Stomach (tissue), 8 donors: ENCODE measurements at regions not wholly inside any gene's neighbourhood (a gene's known extent, or its start where the extent isn't known, plus 50 kb on each side); places are given as distances from the start of the nearest gene placed in this dataset.
"Not testable (repeated sequence)": the region's sequence is repeated elsewhere in the genome, so short reads cannot be mapped to it uniquely, and the experiment has no call there.

Source experiments
- DNase-seq, 2 donors: peaks; one replicate each; pipeline versions ENCODE4 v3.0.0 to v3.0.0-alpha.2; 2013 to 2019
- H3K27ac ChIP-seq, 5 donors: fragments of 200-600 bp in 4 of 5; sonication (generic) in 4 of 5; one replicate each; pipeline ENCODE4 v1.5.1; 2013 to 2019; ENCODE audit warnings: mild to moderate bottlenecking in 1 of 5, moderate library complexity in 1 of 5
- H3K27me3 ChIP-seq, 3 donors: fragments of 200-600 bp; sonication (generic); one replicate each; pipeline ENCODE4 v1.5.1; 2017 to 2019; ENCODE audit warnings: mixed run types in 1 of 3
- H3K36me3 ChIP-seq, 4 donors: fragments of 200-600 bp; sonication (generic); 1 replicate in 3 of 4; 2 replicates in 1 of 4; pipeline ENCODE4 v1.5.1; 2016 to 2019
- H3K4me1 ChIP-seq, 4 donors: fragments of 200-600 bp; sonication (generic); one replicate each; pipeline ENCODE4 v1.5.1; 2016 to 2019
- H3K4me3 ChIP-seq, 4 donors: fragments of 200-600 bp; sonication (generic) in 3 of 4; one replicate each; pipeline ENCODE4 v1.5.1; 2016 to 2019; ENCODE audit warnings: mild to moderate bottlenecking in 1 of 4
- H3K9me3 ChIP-seq, 4 donors: fragments of 200-600 bp; sonication (generic); one replicate each; pipeline ENCODE4 v1.5.1; 2016 to 2019
- EP300 ChIP-seq: sonication (generic); formaldehyde crosslinking; IDR thresholded peaks from one replicate; pipeline ENCODE4 v1.6.1; 2017; ENCODE audit warnings: antibody characterized with exemption
- POLR2A ChIP-seq, 4 donors: fragments of 450-650 bp; IDR thresholded peaks; one replicate each; pipeline ENCODE4 v1.6.1; 2016; ENCODE audit warnings: antibody characterized with exemption in 4 of 4, control low read depth in 2 of 4, mild to moderate bottlenecking in 1 of 4, moderate library complexity in 1 of 4
- POLR2AphosphoS5 ChIP-seq, 3 donors: sonication (generic); formaldehyde crosslinking; IDR thresholded peaks; one replicate each; pipeline ENCODE4 v1.6.1; 2016; ENCODE audit warnings: antibody characterized with exemption in 3 of 3
- WGBS, 5 donors: extraction: QIAGEN DNeasy Blood & Tissue Kit in 3 of 5; methylation state at CpG; one replicate each; pipeline versions ENCODE4 v1.1.5 to v1.1.7; 2013 to 2018; 5-methylcytosine and 5-hydroxymethylcytosine counted together
- intact Hi-C: fragments of 100-400 bp; cut with DNase I; formaldehyde crosslinking; loops from one replicate; pipeline ENCODE4 v1.15.1; 2023; ENCODE audit warnings: low total_unique reads
- TF ChIP-seq, protein P1 (sequence below), 7 experiments: fragments of 450-650 bp in 4 of 7; fragments of 200-600 bp in 3 of 7; sonication (generic) in 3 of 7; IDR thresholded peaks; one replicate each; pipeline ENCODE4 v1.5.1; 2016 to 2019; ENCODE audit warnings: antibody characterized with exemption in 7 of 7, control low read depth in 2 of 7, mild to moderate bottlenecking in 1 of 7
- donor health status: healthy with polysubstance abuse.
- donor health status: Bipolar disorder and iron deficiency.
- donor health status: healthy.

DNA sequence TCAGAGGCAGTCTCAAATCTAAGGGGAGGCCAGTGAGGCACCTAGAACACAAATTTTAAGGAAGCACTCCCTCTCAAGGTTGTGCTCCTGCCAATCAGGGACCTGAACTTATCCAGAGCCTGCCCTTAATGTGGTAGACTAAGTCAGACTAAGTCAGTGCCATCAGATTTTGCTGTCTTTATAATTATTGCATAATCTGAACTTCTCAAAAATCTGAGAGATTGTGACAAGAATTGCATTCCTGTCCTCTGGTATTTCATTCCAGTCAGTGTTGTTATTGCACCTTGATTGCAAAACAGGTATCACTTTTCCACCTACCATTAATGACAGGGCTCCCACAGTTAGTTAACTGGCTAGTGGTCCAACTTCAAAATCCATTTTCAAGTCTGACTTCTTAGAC lies 197.1 kb upstream of the HCN1 start:
- intact Hi-C loops, result no loop called here
- DNase-seq, result no peak
- Histone ChIP-seq H3K4me3 (no peak overlapping the region), H3K36me3 (no peaks in the 10 kb centered on the region), H3K27ac (no peak overlapping the region), H3K9me3 (peaks cover 5 to 53% (median 27%) of the 10 kb centered on the region in 4 donors), H3K27me3 (no peaks in the 10 kb centered on the region), H3K4me1 (no peaks in the 10 kb centered on the region)
- TF ChIP-seq POLR2AphosphoS5 (IDR thresholded peaks at IDR 0.05) (no peak), EP300 (no peak), POLR2A (IDR thresholded peaks at IDR 0.05) (no peak)
- TF ChIP-seq, protein P1, sequence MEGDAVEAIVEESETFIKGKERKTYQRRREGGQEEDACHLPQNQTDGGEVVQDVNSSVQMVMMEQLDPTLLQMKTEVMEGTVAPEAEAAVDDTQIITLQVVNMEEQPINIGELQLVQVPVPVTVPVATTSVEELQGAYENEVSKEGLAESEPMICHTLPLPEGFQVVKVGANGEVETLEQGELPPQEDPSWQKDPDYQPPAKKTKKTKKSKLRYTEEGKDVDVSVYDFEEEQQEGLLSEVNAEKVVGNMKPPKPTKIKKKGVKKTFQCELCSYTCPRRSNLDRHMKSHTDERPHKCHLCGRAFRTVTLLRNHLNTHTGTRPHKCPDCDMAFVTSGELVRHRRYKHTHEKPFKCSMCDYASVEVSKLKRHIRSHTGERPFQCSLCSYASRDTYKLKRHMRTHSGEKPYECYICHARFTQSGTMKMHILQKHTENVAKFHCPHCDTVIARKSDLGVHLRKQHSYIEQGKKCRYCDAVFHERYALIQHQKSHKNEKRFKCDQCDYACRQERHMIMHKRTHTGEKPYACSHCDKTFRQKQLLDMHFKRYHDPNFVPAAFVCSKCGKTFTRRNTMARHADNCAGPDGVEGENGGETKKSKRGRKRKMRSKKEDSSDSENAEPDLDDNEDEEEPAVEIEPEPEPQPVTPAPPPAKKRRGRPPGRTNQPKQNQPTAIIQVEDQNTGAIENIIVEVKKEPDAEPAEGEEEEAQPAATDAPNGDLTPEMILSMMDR (IDR thresholded peaks at IDR 0.05), result no peak

DNA sequence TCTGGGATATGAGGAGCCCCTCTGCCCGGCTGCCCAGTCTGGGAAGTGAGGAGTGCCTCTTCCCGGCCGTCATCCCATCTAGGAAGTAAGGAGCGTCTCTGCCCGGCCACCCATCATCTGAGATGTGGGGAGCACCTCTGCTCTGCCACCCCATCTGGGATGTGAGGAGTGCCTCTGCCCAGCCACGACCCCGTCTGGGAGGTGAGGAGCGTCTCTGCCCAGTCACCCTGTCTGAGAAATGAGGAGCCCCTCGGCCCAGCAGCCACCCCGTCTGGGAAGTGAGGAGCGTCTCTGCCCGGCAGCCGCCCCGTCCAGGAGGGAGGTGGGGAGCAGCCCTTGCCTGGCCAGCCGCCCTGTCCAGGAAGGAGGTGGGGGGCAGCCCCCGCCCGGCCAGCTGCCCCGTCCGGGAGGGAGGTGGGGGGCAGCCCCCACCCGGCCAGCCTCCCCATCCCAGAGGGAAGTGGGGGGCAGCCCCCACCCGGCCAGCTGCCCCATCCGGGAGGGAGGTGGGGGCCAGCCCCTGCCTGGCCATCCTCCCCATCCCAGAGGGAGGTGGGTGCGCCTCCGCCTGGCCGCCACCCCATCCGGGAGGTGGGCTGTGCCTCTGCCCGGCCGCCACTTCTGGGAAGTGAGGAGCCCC lies 194.4 kb upstream of the HCN1 start:
- WGBS, 5 donors, result 90 to 96% (median 94%) methylated on average over 13 to 28 of the region's 28 CpGs
- H3K4me3 ChIP-seq, intact Hi-C loops, DNase-seq, H3K27me3 ChIP-seq, H3K27ac ChIP-seq, H3K36me3 ChIP-seq, H3K4me1 ChIP-seq: not testable (repeated sequence)
- peaks cover 5 to 57% (median 39%) of the 10 kb centered on the region in 4 donors for H3K9me3 ChIP-seq

DNA sequence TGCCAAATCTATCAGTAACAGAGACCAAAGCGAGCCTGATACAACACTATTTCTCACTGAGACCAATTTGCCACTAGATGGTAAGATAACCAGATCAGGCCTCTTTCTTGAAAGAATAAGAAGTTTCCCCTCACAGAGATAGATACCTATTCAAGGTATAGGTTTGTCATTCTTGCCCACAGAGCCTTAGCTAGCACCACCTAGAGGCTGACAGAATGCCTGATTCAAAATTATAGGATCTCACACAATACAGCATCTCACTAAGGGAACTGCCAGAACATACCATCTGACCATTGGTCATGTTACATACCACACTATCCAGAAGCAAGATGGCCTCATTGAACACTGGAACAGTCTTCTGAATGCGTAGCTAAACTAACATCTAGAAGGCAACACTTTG lies 166.6 kb upstream of the HCN1 start:
- Histone ChIP-seq H3K4me1 (no peaks in the 10 kb centered on the region), H3K27ac (no peak overlapping the region), H3K4me3 (no peak overlapping the region), H3K9me3 (peaks cover 0 to 30% (median 10%) of the 10 kb centered on the region in 4 donors), H3K36me3 (no peaks in the 10 kb centered on the region), H3K27me3 (no peaks in the 10 kb centered on the region)
- TF ChIP-seq POLR2AphosphoS5 (IDR thresholded peaks at IDR 0.05), result no peak
- TF ChIP-seq, protein P1 (IDR thresholded peaks at IDR 0.05), result no peak
- TF ChIP-seq POLR2A (IDR thresholded peaks at IDR 0.05), result no peak
- no peak for TF ChIP-seq EP300
- DNase-seq, result no peak
- intact Hi-C loops, result no loop called here
- 23 to 38% (median 31%) methylated on average over 2 of the region's 2 CpGs for WGBS, 5 donors

DNA sequence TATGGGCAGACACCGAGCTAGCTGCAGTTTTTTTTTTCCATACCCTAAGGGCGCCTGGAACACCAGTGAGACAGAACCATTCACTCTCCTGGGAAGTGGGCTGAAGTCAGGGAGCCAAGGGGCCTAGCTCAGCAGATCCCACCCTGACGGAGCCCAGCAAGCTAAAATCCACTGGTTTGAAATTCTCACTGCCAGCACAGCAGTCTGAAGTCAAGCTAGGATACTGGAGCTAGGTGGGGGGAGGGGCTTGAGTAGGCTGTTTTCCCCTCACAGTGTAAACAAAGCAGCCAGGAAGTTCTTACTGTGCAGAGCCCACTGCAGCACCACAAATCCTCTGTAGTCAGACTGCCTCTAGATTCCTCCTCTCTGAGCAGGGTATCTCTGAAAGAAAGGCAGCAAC lies 151.7 kb upstream of the HCN1 start:
- Histone ChIP-seq H3K27ac (no peak overlapping the region), H3K36me3 (no peaks in the 10 kb centered on the region), H3K4me1 (no peaks in the 10 kb centered on the region), H3K27me3 (no peaks in the 10 kb centered on the region), H3K4me3 (no peak overlapping the region), H3K9me3 (peaks cover 0 to 42% (median 25%) of the 10 kb centered on the region in 4 donors)
- DNase-seq, result no peak
- TF ChIP-seq, protein P1 (IDR thresholded peaks at IDR 0.05), result no peak
- TF ChIP-seq POLR2AphosphoS5 (IDR thresholded peaks at IDR 0.05) (no peak), EP300 (no peak), POLR2A (IDR thresholded peaks at IDR 0.05) (no peak)
- WGBS, 5 donors, result 36 to 68% (median 64%) methylated on average over 3 of the region's 3 CpGs
- intact Hi-C loops, result no loop called here

DNA sequence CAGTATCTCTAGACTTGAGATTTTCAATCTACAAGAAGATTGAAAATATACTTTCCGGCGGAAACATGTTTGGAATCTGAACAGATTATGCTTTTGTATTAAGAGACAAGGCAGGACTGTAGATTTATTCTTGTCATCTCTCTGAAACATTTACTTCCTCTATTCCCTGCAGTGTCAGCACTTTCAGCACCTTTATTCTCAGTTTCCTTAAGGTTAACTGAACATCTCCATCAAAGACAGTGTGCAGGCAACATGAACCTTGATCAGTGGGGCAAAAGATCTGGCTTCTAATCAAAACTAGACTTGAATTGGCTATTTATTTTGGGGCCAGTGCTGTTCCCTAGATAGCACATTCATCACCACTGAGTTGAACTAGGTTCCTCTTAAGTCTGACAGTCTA lies 129.9 kb upstream of the HCN1 start:
- H3K4me1 ChIP-seq, result no peaks in the 10 kb centered on the region
- DNase-seq, result no peak
- TF ChIP-seq, protein P1 (IDR thresholded peaks at IDR 0.05), result no peak
- no peak for TF ChIP-seq EP300
- no peak for TF ChIP-seq POLR2A (IDR thresholded peaks at IDR 0.05)
- TF ChIP-seq POLR2AphosphoS5 (IDR thresholded peaks at IDR 0.05), result no peak
- H3K9me3 ChIP-seq, result peaks cover 0 to 17% (median 0%) of the 10 kb centered on the region in 4 donors
- H3K36me3 ChIP-seq, result no peaks in the 10 kb centered on the region
- no peak overlapping the region for H3K4me3 ChIP-seq
- no peak overlapping the region for H3K27ac ChIP-seq
- H3K27me3 ChIP-seq, result no peaks in the 10 kb centered on the region
- WGBS, 5 donors, result 90 to 97% (median 92%) methylated on average over 2 of the region's 2 CpGs
- intact Hi-C loops, result no loop called here
